ENCODE measurements at regions not wholly inside any gene's neighbourhood (a gene's known extent, or its start where the extent isn't known, plus 50 kb on each side); places are given as distances from the start of the nearest gene placed in this dataset.
"Not testable (repeated sequence)": the region's sequence is repeated elsewhere in the genome, so short reads cannot be mapped to it uniquely, and the experiment has no call there.

GRCh38 chr19:30942636-30943035 is 406.6 kb downstream of the TSHZ3 start:
- no peaks in the 10 kb centered on the region for H3K9me3 ChIP-seq (ENCODE audit: control insufficient read depth in 1 of 2, low read length in 2 of 2)
- no peaks in the 10 kb centered on the region for H3K27me3 ChIP-seq (ENCODE audit: insufficient read depth, low read length)
- DNase-seq = no peak
- H3K4me1 Mint-ChIP-seq = no peaks in the 10 kb centered on the region
- no peaks in the 10 kb centered on the region for H3K36me3 Mint-ChIP-seq
- no peak overlapping the region for H3K4me3 ChIP-seq (ENCODE audit: low read length in 2 of 2)
- peaks cover 2 to 4% of the 10 kb centered on the region in 2 donors for H3K27me3 Mint-ChIP-seq
- no peak overlapping the region for H3K27ac Mint-ChIP-seq
- peaks cover 0 to 7% (median 0%) of the 10 kb centered on the region in 8 donors for H3K9me3 Mint-ChIP-seq
- no peak overlapping the region for H3K4me3 Mint-ChIP-seq
- CTCF ChIA-PET (ENCODE audit: partially characterized antibody) = no interaction called here
- POLR2A ChIA-PET (ENCODE audit: partially characterized antibody) = no interaction called here
- intact Hi-C loops (cut with micrococcal nuclease) = no loop called here
- no peaks in the 10 kb centered on the region for H3K36me3 ChIP-seq (ENCODE audit: insufficient read depth, low read length)
- no peaks in the 10 kb centered on the region for H3K4me1 ChIP-seq (ENCODE audit: insufficient read depth, low read length)
- no peak overlapping the region for H3K27ac ChIP-seq (ENCODE audit: low read depth, low read length)

- DNase-seq = no peak
- Histone ChIP-seq H3K4me3 (ENCODE audit: low read length in 2 of 2) (no peak overlapping the region), H3K9me3 (ENCODE audit: control insufficient read depth in 1 of 2, low read length in 2 of 2) (no peaks in the 10 kb centered on the region), H3K36me3 (ENCODE audit: insufficient read depth, low read length) (no peaks in the 10 kb centered on the region), H3K27me3 (ENCODE audit: insufficient read depth, low read length) (no peaks in the 10 kb centered on the region), H3K27ac (ENCODE audit: low read depth, low read length) (no peak overlapping the region), H3K4me1 (ENCODE audit: insufficient read depth, low read length) (no peaks in the 10 kb centered on the region)
- H3K4me1 Mint-ChIP-seq = no peaks in the 10 kb centered on the region
- H3K9me3 Mint-ChIP-seq = peaks cover 0 to 7% (median 0%) of the 10 kb centered on the region in 8 donors
- intact Hi-C loops (cut with micrococcal nuclease) = no loop called here
- H3K27ac Mint-ChIP-seq = no peak overlapping the region
- H3K4me3 Mint-ChIP-seq = no peak overlapping the region
- POLR2A ChIA-PET (ENCODE audit: partially characterized antibody) = no interaction called here
- CTCF ChIA-PET (ENCODE audit: partially characterized antibody) = no interaction called here
- H3K27me3 Mint-ChIP-seq = peaks cover 2 to 4% of the 10 kb centered on the region in 2 donors
- H3K36me3 Mint-ChIP-seq = no peaks in the 10 kb centered on the region
Observed at GRCh38 chr19:30941591-30941990, 407.6 kb downstream of the TSHZ3 start.

GRCh38 chr19:30936276-30936675 is 413.0 kb downstream of the TSHZ3 start:
- no peaks in the 10 kb centered on the region for H3K4me1 Mint-ChIP-seq
- ChIA-PET POLR2A (ENCODE audit: partially characterized antibody) (no interaction called here), CTCF (ENCODE audit: partially characterized antibody) (no interaction called here)
- no peaks in the 10 kb centered on the region for H3K9me3 ChIP-seq (ENCODE audit: control insufficient read depth in 1 of 2, low read length in 2 of 2)
- no peak overlapping the region for H3K27ac Mint-ChIP-seq
- no peak overlapping the region for H3K4me3 Mint-ChIP-seq
- H3K4me3 ChIP-seq (ENCODE audit: low read length in 2 of 2) = no peak overlapping the region
- peaks cover 2 to 4% of the 10 kb centered on the region in 2 donors for H3K27me3 Mint-ChIP-seq
- H3K27me3 ChIP-seq (ENCODE audit: insufficient read depth, low read length) = no peaks in the 10 kb centered on the region
- H3K4me1 ChIP-seq (ENCODE audit: insufficient read depth, low read length) = no peaks in the 10 kb centered on the region
- peaks cover 0 to 5% (median 0%) of the 10 kb centered on the region in 8 donors for H3K9me3 Mint-ChIP-seq
- no peak for DNase-seq
- H3K36me3 Mint-ChIP-seq = no peaks in the 10 kb centered on the region
- intact Hi-C loops (cut with micrococcal nuclease) = no loop called here
- no peaks in the 10 kb centered on the region for H3K36me3 ChIP-seq (ENCODE audit: insufficient read depth, low read length)
- H3K27ac ChIP-seq (ENCODE audit: low read depth, low read length) = no peak overlapping the region

- no peak overlapping the region for H3K4me3 ChIP-seq (ENCODE audit: low read length in 2 of 2)
- no peaks in the 10 kb centered on the region for H3K36me3 ChIP-seq (ENCODE audit: insufficient read depth, low read length)
- H3K4me1 ChIP-seq (ENCODE audit: insufficient read depth, low read length) = no peaks in the 10 kb centered on the region
- H3K9me3 Mint-ChIP-seq = peaks cover 0 to 2% (median 0%) of the 10 kb centered on the region in 8 donors
- intact Hi-C loops (cut with micrococcal nuclease) = no loop called here
- H3K36me3 Mint-ChIP-seq = no peaks in the 10 kb centered on the region
- H3K27ac ChIP-seq (ENCODE audit: low read depth, low read length) = no peak overlapping the region
- no peaks in the 10 kb centered on the region for H3K9me3 ChIP-seq (ENCODE audit: control insufficient read depth in 1 of 2, low read length in 2 of 2)
- H3K27me3 Mint-ChIP-seq = peaks cover 2 to 4% of the 10 kb centered on the region in 2 donors
- H3K4me1 Mint-ChIP-seq = no peaks in the 10 kb centered on the region
- H3K27me3 ChIP-seq (ENCODE audit: insufficient read depth, low read length) = no peaks in the 10 kb centered on the region
- CTCF ChIA-PET (ENCODE audit: partially characterized antibody) = no interaction called here
- no peak overlapping the region for H3K4me3 Mint-ChIP-seq
- POLR2A ChIA-PET (ENCODE audit: partially characterized antibody) = no interaction called here
- DNase-seq = no peak
- H3K27ac Mint-ChIP-seq = no peak overlapping the region
Observed at GRCh38 chr19:30935146-30935545, 414.1 kb downstream of the TSHZ3 start.

- H3K27me3 Mint-ChIP-seq; H3K4me1 ChIP-seq (ENCODE audit: insufficient read depth, low read length); H3K4me3 ChIP-seq (ENCODE audit: low read length in 2 of 2); H3K9me3 ChIP-seq (ENCODE audit: control insufficient read depth in 1 of 2, low read length in 2 of 2); H3K9me3 Mint-ChIP-seq; CTCF ChIA-PET (ENCODE audit: partially characterized antibody); H3K27ac Mint-ChIP-seq; H3K4me3 Mint-ChIP-seq; H3K36me3 Mint-ChIP-seq; POLR2A ChIA-PET (ENCODE audit: partially characterized antibody); H3K4me1 Mint-ChIP-seq; DNase-seq; H3K36me3 ChIP-seq (ENCODE audit: insufficient read depth, low read length); H3K27me3 ChIP-seq (ENCODE audit: insufficient read depth, low read length); intact Hi-C loops (cut with micrococcal nuclease); H3K27ac ChIP-seq (ENCODE audit: low read depth, low read length): not testable (repeated sequence)
Observed at GRCh38 chr19:30933454-30933853, 415.8 kb downstream of the TSHZ3 start.

GRCh38 chr19:30932854-30933253 is 416.4 kb downstream of the TSHZ3 start:
- Histone ChIP-seq H3K4me3 (ENCODE audit: low read length in 2 of 2) (no peak overlapping the region), H3K9me3 (ENCODE audit: control insufficient read depth in 1 of 2, low read length in 2 of 2) (no peaks in the 10 kb centered on the region), H3K36me3 (ENCODE audit: insufficient read depth, low read length) (no peaks in the 10 kb centered on the region), H3K27me3 (ENCODE audit: insufficient read depth, low read length) (no peaks in the 10 kb centered on the region), H3K4me1 (ENCODE audit: insufficient read depth, low read length) (no peaks in the 10 kb centered on the region), H3K27ac (ENCODE audit: low read depth, low read length) (no peak overlapping the region)
- H3K36me3 Mint-ChIP-seq = no peaks in the 10 kb centered on the region
- no peaks in the 10 kb centered on the region for H3K27me3 Mint-ChIP-seq
- DNase-seq = no peak
- no peaks in the 10 kb centered on the region for H3K4me1 Mint-ChIP-seq
- H3K27ac Mint-ChIP-seq = no peak overlapping the region
- intact Hi-C loops (cut with micrococcal nuclease) = no loop called here
- ChIA-PET CTCF (ENCODE audit: partially characterized antibody) (no interaction called here), POLR2A (ENCODE audit: partially characterized antibody) (no interaction called here)
- peaks cover 0 to 10% (median 4%) of the 10 kb centered on the region in 8 donors for H3K9me3 Mint-ChIP-seq
- H3K4me3 Mint-ChIP-seq = no peak overlapping the region

- H3K36me3 Mint-ChIP-seq = no peaks in the 10 kb centered on the region
- CTCF ChIA-PET (ENCODE audit: partially characterized antibody) = no interaction called here
- Histone ChIP-seq H3K9me3 (ENCODE audit: control insufficient read depth in 1 of 2, low read length in 2 of 2) (no peaks in the 10 kb centered on the region), H3K36me3 (ENCODE audit: insufficient read depth, low read length) (no peaks in the 10 kb centered on the region), H3K27ac (ENCODE audit: low read depth, low read length) (no peak overlapping the region), H3K4me3 (ENCODE audit: low read length in 2 of 2) (no peak overlapping the region), H3K27me3 (ENCODE audit: insufficient read depth, low read length) (no peaks in the 10 kb centered on the region), H3K4me1 (ENCODE audit: insufficient read depth, low read length) (no peaks in the 10 kb centered on the region)
- POLR2A ChIA-PET (ENCODE audit: partially characterized antibody) = no interaction called here
- H3K27ac Mint-ChIP-seq = no peak overlapping the region
- no peak for DNase-seq
- intact Hi-C loops (cut with micrococcal nuclease) = no loop called here
- H3K27me3 Mint-ChIP-seq = peaks cover 2 to 5% of the 10 kb centered on the region in 2 donors
- peaks cover 0 to 12% (median 6%) of the 10 kb centered on the region in 8 donors for H3K9me3 Mint-ChIP-seq
- no peaks in the 10 kb centered on the region for H3K4me1 Mint-ChIP-seq
- no peak overlapping the region for H3K4me3 Mint-ChIP-seq
Observed at GRCh38 chr19:30930941-30931706, 418.1 kb downstream of the TSHZ3 start.

GRCh38 chr19:30927705-30928104 is 421.5 kb downstream of the TSHZ3 start:
- intact Hi-C loops (cut with micrococcal nuclease) = no loop called here
- Mint-ChIP-seq H3K27me3 (peaks cover 2 to 5% of the 10 kb centered on the region in 2 donors), H3K4me1 (no peaks in the 10 kb centered on the region), H3K27ac (no peak overlapping the region), H3K36me3 (no peaks in the 10 kb centered on the region), H3K4me3 (no peak overlapping the region), H3K9me3 (peaks cover 0 to 12% (median 6%) of the 10 kb centered on the region in 8 donors)
- no peak for DNase-seq
- H3K4me1 ChIP-seq (ENCODE audit: insufficient read depth, low read length) = no peaks in the 10 kb centered on the region
- H3K36me3 ChIP-seq (ENCODE audit: insufficient read depth, low read length) = no peaks in the 10 kb centered on the region
- H3K27ac ChIP-seq (ENCODE audit: low read depth, low read length) = no peak overlapping the region
- H3K27me3 ChIP-seq (ENCODE audit: insufficient read depth, low read length) = no peaks in the 10 kb centered on the region
- ChIA-PET POLR2A (ENCODE audit: partially characterized antibody) (no interaction called here), CTCF (ENCODE audit: partially characterized antibody) (no interaction called here)
- no peak overlapping the region for H3K4me3 ChIP-seq (ENCODE audit: low read length in 2 of 2)
- H3K9me3 ChIP-seq (ENCODE audit: control insufficient read depth in 1 of 2, low read length in 2 of 2) = no peaks in the 10 kb centered on the region
